HG02610 (cell line): ENCODE measurements at regions not wholly inside any gene's neighbourhood (a gene's known extent, or its start where the extent isn't known, plus 50 kb on each side); places are given as distances from the start of the nearest gene placed in this dataset.

Experiments used
- ATAC-seq: cut with Tn5 transposase; IDR thresholded peaks from one replicate; pipeline ENCODE4 v1.9.1; 2021; ENCODE audit warnings: mild to moderate bottlenecking, moderate library complexity; ENCODE audit not compliant: unreplicated experiment

GRCh38 chr13:37944081-37944868 is 74.7 kb upstream of the TRPC4 start:
- ATAC-seq: no peak

- ATAC-seq: no peak
Observed at GRCh38 chr13:37942929-37943328, 73.4 kb upstream of the TRPC4 start.

GRCh38 chr13:37934339-37935191 is 65.0 kb upstream of the TRPC4 start:
- ATAC-seq: no peak

GRCh38 chr13:37929308-37929707 is 59.7 kb upstream of the TRPC4 start:
- ATAC-seq: no peak

GRCh38 chr13:37927561-37927960 is 58.0 kb upstream of the TRPC4 start:
- ATAC-seq: no peak

- no peak for ATAC-seq
Observed at GRCh38 chr13:37925878-37926473, 56.4 kb upstream of the TRPC4 start.

- ATAC-seq: no peak
Observed at GRCh38 chr13:37923236-37923635, 53.7 kb upstream of the TRPC4 start.

GRCh38 chr13:37919329-37919880 is 49.8 kb upstream of the TRPC4 start:
- ATAC-seq: no peak
